NCI-H2227 treated with DMSO at 0.1 percent for 48 hours (cell line): ENCODE measurements at regions not wholly inside any gene's neighbourhood (a gene's known extent, or its start where the extent isn't known, plus 50 kb on each side); places are given as distances from the start of the nearest gene placed in this dataset.

Experiments used
- DNase-seq: peaks from one replicate; lab custom pipeline; 2025; lab: John Stamatoyannopoulos, UW

GRCh38 chr2:153105829-153106578 lies 372.6 kb downstream of the RPRM start:
- no peak for DNase-seq

GRCh38 chr2:153101187-153101586 lies 377.4 kb downstream of the RPRM start:
- DNase-seq: no peak

GRCh38 chr2:153100151-153100550 lies 378.4 kb downstream of the RPRM start:
- no peak for DNase-seq

- no peak for DNase-seq
These were observed 379.7 kb downstream of the ARL6IP6 start for GRCh38 chr2:153098073-153098472.

- no peak for DNase-seq
These were observed 377.9 kb downstream of the ARL6IP6 start for GRCh38 chr2:153096272-153096671.

GRCh38 chr2:153091344-153091743 lies 372.9 kb downstream of the ARL6IP6 start:
- DNase-seq: no peak

- DNase-seq: no peak
These were observed 360.9 kb downstream of the ARL6IP6 start for GRCh38 chr2:153079315-153079714.

- DNase-seq: no peak
These were observed 358.9 kb downstream of the ARL6IP6 start for GRCh38 chr2:153077311-153077710.

- no peak for DNase-seq
These were observed 355.8 kb downstream of the ARL6IP6 start for GRCh38 chr2:153074207-153074606.

- no peak for DNase-seq
These were observed 354.4 kb downstream of the ARL6IP6 start for GRCh38 chr2:153072813-153073212.

- no peak for DNase-seq
These were observed 353.7 kb downstream of the ARL6IP6 start for GRCh38 chr2:153072077-153072476.

- DNase-seq: no peak
These were observed 352.7 kb downstream of the ARL6IP6 start for GRCh38 chr2:153071090-153071489.

- DNase-seq: no peak
These were observed 350.5 kb downstream of the ARL6IP6 start for GRCh38 chr2:153068915-153069314.

- DNase-seq: no peak
These were observed 349.6 kb downstream of the ARL6IP6 start for GRCh38 chr2:153068052-153068451.

GRCh38 chr2:153059338-153060052 lies 341.1 kb downstream of the ARL6IP6 start:
- no peak for DNase-seq

GRCh38 chr2:153057743-153058142 lies 339.3 kb downstream of the ARL6IP6 start:
- DNase-seq: no peak

GRCh38 chr2:153055182-153055581 lies 336.8 kb downstream of the ARL6IP6 start:
- no peak for DNase-seq

- DNase-seq: no peak
These were observed 334.6 kb downstream of the ARL6IP6 start for GRCh38 chr2:153052807-153053559.

GRCh38 chr2:153047220-153047619 lies 328.8 kb downstream of the ARL6IP6 start:
- no peak for DNase-seq

- DNase-seq: no peak
These were observed 325.0 kb downstream of the ARL6IP6 start for GRCh38 chr2:153043385-153043784.

- no peak for DNase-seq
These were observed 310.2 kb downstream of the ARL6IP6 start for GRCh38 chr2:153028626-153029025.

- no peak for DNase-seq
These were observed 309.1 kb downstream of the ARL6IP6 start for GRCh38 chr2:153027533-153027932.

- DNase-seq: no peak
These were observed 301.8 kb downstream of the ARL6IP6 start for GRCh38 chr2:153020201-153020600.
